ENCODE measurements at regions not wholly inside any gene's neighbourhood (a gene's known extent, or its start where the extent isn't known, plus 50 kb on each side); places are given as distances from the start of the nearest gene placed in this dataset.

- Histone ChIP-seq H3K36me3 (ENCODE audit: insufficient read depth, low read length) (no peaks in the 10 kb centered on the region), H3K9me3 (ENCODE audit: control insufficient read depth in 1 of 2, insufficient read depth in 1 of 2, low read length in 2 of 2) (no peaks in the 10 kb centered on the region), H3K4me1 (ENCODE audit: insufficient read depth, low read length) (no peaks in the 10 kb centered on the region), H3K4me3 (ENCODE audit: low read length) (no peak overlapping the region), H3K27me3 (ENCODE audit: control insufficient read depth in 1 of 2, insufficient read depth in 2 of 2, low read length in 2 of 2) (no peaks in the 10 kb centered on the region), H3K27ac (ENCODE audit: low read depth in 1 of 2, low read length in 2 of 2) (no peak overlapping the region)
- ChIA-PET POLR2A (no interaction called here), CTCF (no interaction called here)
- Mint-ChIP-seq H3K27ac (no peak overlapping the region), H3K4me1 (ENCODE audit: low read depth) (no peaks in the 10 kb centered on the region), H3K4me3 (no peak overlapping the region), H3K27me3 (no peaks in the 10 kb centered on the region), H3K9me3 (peaks cover 10% of the 10 kb centered on the region), H3K36me3 (ENCODE audit: low read depth) (no peaks in the 10 kb centered on the region)
- DNase-seq (no peak), ATAC-seq (ENCODE audit: poor library complexity) (no peak)
- no peak for TF ChIP-seq CTCF (IDR thresholded peaks at IDR 0.05)
- intact Hi-C loops (cut with DNase I, micrococcal nuclease), result no loop called here
These were observed 1018.2 kb downstream of the DIPK2A start for GRCh38 chr3:144989807-144990206.

- H3K4me3 ChIP-seq (ENCODE audit: low read length), result no peak overlapping the region
- H3K4me1 ChIP-seq (ENCODE audit: insufficient read depth, low read length), result no peaks in the 10 kb centered on the region
- Mint-ChIP-seq H3K4me3 (no peak overlapping the region), H3K27me3 (no peaks in the 10 kb centered on the region), H3K4me1 (ENCODE audit: low read depth) (no peaks in the 10 kb centered on the region), H3K36me3 (ENCODE audit: low read depth) (no peaks in the 10 kb centered on the region), H3K27ac (no peak overlapping the region), H3K9me3 (peaks cover 12% of the 10 kb centered on the region)
- H3K9me3 ChIP-seq (ENCODE audit: control insufficient read depth in 1 of 2, insufficient read depth in 1 of 2, low read length in 2 of 2), result peaks cover 4 to 5% of the 10 kb centered on the region in 2 experiments
- DNase-seq, result no peak
- no peaks in the 10 kb centered on the region for H3K27me3 ChIP-seq (ENCODE audit: control insufficient read depth in 1 of 2, insufficient read depth in 2 of 2, low read length in 2 of 2)
- POLR2A ChIA-PET, result no interaction called here
- H3K36me3 ChIP-seq (ENCODE audit: insufficient read depth, low read length), result no peaks in the 10 kb centered on the region
- no peak for ATAC-seq (ENCODE audit: poor library complexity)
- no peak overlapping the region for H3K27ac ChIP-seq (ENCODE audit: low read depth in 1 of 2, low read length in 2 of 2)
- no peak for TF ChIP-seq CTCF (IDR thresholded peaks at IDR 0.05)
- intact Hi-C loops (cut with DNase I, micrococcal nuclease), result no loop called here
- CTCF ChIA-PET, result no interaction called here
These were observed 1024.2 kb downstream of the DIPK2A start for GRCh38 chr3:144995856-144996255.

- Mint-ChIP-seq H3K4me3 (no peak overlapping the region), H3K9me3 (peaks cover 4% of the 10 kb centered on the region), H3K36me3 (ENCODE audit: low read depth) (no peaks in the 10 kb centered on the region), H3K4me1 (ENCODE audit: low read depth) (no peaks in the 10 kb centered on the region), H3K27ac (no peak overlapping the region), H3K27me3 (no peaks in the 10 kb centered on the region)
- no peak for TF ChIP-seq CTCF (IDR thresholded peaks at IDR 0.05)
- peaks cover 0 to 10% of the 10 kb centered on the region in 2 experiments for H3K9me3 ChIP-seq (ENCODE audit: control insufficient read depth in 1 of 2, insufficient read depth in 1 of 2, low read length in 2 of 2)
- ChIA-PET POLR2A (no interaction called here), CTCF (no interaction called here)
- DNase-seq, result no peak
- no peak overlapping the region for H3K27ac ChIP-seq (ENCODE audit: low read depth in 1 of 2, low read length in 2 of 2)
- H3K36me3 ChIP-seq (ENCODE audit: insufficient read depth, low read length), result no peaks in the 10 kb centered on the region
- no peaks in the 10 kb centered on the region for H3K27me3 ChIP-seq (ENCODE audit: control insufficient read depth in 1 of 2, insufficient read depth in 2 of 2, low read length in 2 of 2)
- ATAC-seq (ENCODE audit: poor library complexity), result no peak
- H3K4me3 ChIP-seq (ENCODE audit: low read length), result no peak overlapping the region
- intact Hi-C loops (cut with DNase I, micrococcal nuclease), result no loop called here
- H3K4me1 ChIP-seq (ENCODE audit: insufficient read depth, low read length), result no peaks in the 10 kb centered on the region
These were observed 1033.8 kb downstream of the DIPK2A start for GRCh38 chr3:145005427-145005826.
